Mesenchymal stem cell (in vitro differentiated cells and primary cell): ENCODE measurements at regions not wholly inside any gene's neighbourhood (a gene's known extent, or its start where the extent isn't known, plus 50 kb on each side); places are given as distances from the start of the nearest gene placed in this dataset.

Source experiments
- DNase-seq: peaks from one replicate; pipeline ENCODE4 v3.0.0-alpha.2; 2013
- H2AFZ ChIP-seq: one replicate; pipeline ENCODE4 v1.6.1; 2013; ENCODE audit warnings: low read depth, mild to moderate bottlenecking, control low read depth, inconsistent platforms, low read length, moderate library complexity
- H2AK5ac ChIP-seq: 2 replicates; pipeline ENCODE4 v1.6.1; 2013; ENCODE audit warnings: low read length, moderate library complexity, mild to moderate bottlenecking, inconsistent platforms; ENCODE audit not compliant: severe bottlenecking
- H2BK120ac ChIP-seq: one replicate; pipeline ENCODE4 v1.6.1; 2013; ENCODE audit warnings: low read depth, mild to moderate bottlenecking, inconsistent platforms, low read length, moderate library complexity
- H2BK12ac ChIP-seq, 2 experiments: one replicate each; pipeline ENCODE4 v1.6.1; 2013; ENCODE audit warnings: inconsistent platforms in 2 of 2, low read length in 2 of 2, mild to moderate bottlenecking in 2 of 2, moderate library complexity in 2 of 2, control low read depth in 1 of 2
- H2BK15ac ChIP-seq: one replicate; pipeline ENCODE4 v1.6.1; 2013; ENCODE audit warnings: mild to moderate bottlenecking, low read depth, inconsistent platforms; ENCODE audit not compliant: poor library complexity, severe bottlenecking
- H2BK5ac ChIP-seq: 2 replicates; pipeline ENCODE4 v1.6.1; 2013; ENCODE audit warnings: low read depth, mild to moderate bottlenecking, low read length, control low read depth, inconsistent platforms; ENCODE audit not compliant: poor library complexity, severe bottlenecking
- H3K14ac ChIP-seq, 2 experiments: one replicate each; pipeline ENCODE4 v1.6.1; 2013; ENCODE audit warnings: inconsistent platforms in 2 of 2, low read length in 2 of 2, control low read depth in 1 of 2, mild to moderate bottlenecking in 1 of 2, moderate library complexity in 1 of 2
- H3K18ac ChIP-seq, 2 experiments: one replicate each; pipeline ENCODE4 v1.6.1; 2013; ENCODE audit warnings: inconsistent platforms in 2 of 2, low read length in 2 of 2, control low read depth in 1 of 2, low read depth in 1 of 2, mild to moderate bottlenecking in 1 of 2
- H3K23ac ChIP-seq, 2 experiments: one replicate each; pipeline ENCODE4 v1.6.1; 2013; ENCODE audit warnings: inconsistent platforms in 2 of 2, low read length in 2 of 2, mild to moderate bottlenecking in 2 of 2, moderate library complexity in 2 of 2, control low read depth in 1 of 2
- H3K27ac ChIP-seq: 2 replicates; pipeline ENCODE4 v1.5.1; 2013; ENCODE audit warnings: mild to moderate bottlenecking, moderate library complexity, low read length, control low read depth, inconsistent platforms; ENCODE audit not compliant: poor library complexity, severe bottlenecking
- H3K27me3 ChIP-seq, 2 experiments: 2 replicates each; pipeline versions ENCODE4 v1.6.1 to v1.7.0; 2013; ENCODE audit warnings: low read length in 2 of 2, mild to moderate bottlenecking in 2 of 2, moderate library complexity in 2 of 2, control low read depth in 1 of 2, inconsistent platforms in 1 of 2; ENCODE audit not compliant: control insufficient read depth in 1 of 2, insufficient read depth in 1 of 2
- H3K36me3 ChIP-seq, 2 experiments: 2 replicates each; pipeline versions ENCODE4 v1.6.1 to v1.7.0; 2013; ENCODE audit warnings: low read length in 2 of 2, control low read depth in 1 of 2, inconsistent platforms in 1 of 2, low read depth in 1 of 2, mild to moderate bottlenecking in 1 of 2; ENCODE audit not compliant: insufficient read depth in 2 of 2, control insufficient read depth in 1 of 2
- H3K4ac ChIP-seq, 2 experiments: one replicate each; pipeline ENCODE4 v1.6.1; 2013; ENCODE audit warnings: inconsistent platforms in 2 of 2, low read length in 2 of 2, mild to moderate bottlenecking in 2 of 2, moderate library complexity in 2 of 2, control low read depth in 1 of 2, low read depth in 1 of 2
- H3K4me1 ChIP-seq: 2 replicates; pipeline ENCODE4 v1.6.1; 2013; ENCODE audit warnings: low read depth, low read length, control low read depth; ENCODE audit not compliant: control insufficient read depth, insufficient read depth
- H3K4me2 ChIP-seq: 2 replicates; pipeline ENCODE4 v1.6.1; 2013; ENCODE audit warnings: low read length, mild to moderate bottlenecking, inconsistent platforms; ENCODE audit not compliant: poor library complexity, severe bottlenecking
- H3K4me3 ChIP-seq, 2 experiments: 2 replicates each; pipeline versions ENCODE4 v1.5.1 to v1.7.0; 2013; ENCODE audit warnings: low read length in 2 of 2, mild to moderate bottlenecking in 2 of 2, control low read depth in 1 of 2, low read depth in 1 of 2; ENCODE audit not compliant: insufficient read depth in 1 of 2
- H3K79me1 ChIP-seq: replicated peaks from 2 replicates; pipeline ENCODE4 v1.6.1; 2013; ENCODE audit warnings: mild to moderate bottlenecking, control low read depth, low read length, inconsistent platforms; ENCODE audit not compliant: poor library complexity, severe bottlenecking
- H3K9ac ChIP-seq: 2 replicates; pipeline ENCODE4 v1.7.0; 2013; ENCODE audit warnings: mild to moderate bottlenecking, low read length, moderate library complexity
- H3K9me3 ChIP-seq: 2 replicates; pipeline ENCODE4 v1.7.0; 2013; ENCODE audit warnings: mild to moderate bottlenecking, low read length; ENCODE audit not compliant: control insufficient read depth
- H4K8ac ChIP-seq: one replicate; pipeline ENCODE4 v1.6.1; 2013; ENCODE audit warnings: inconsistent platforms, mild to moderate bottlenecking, low read length, moderate library complexity
- H4K91ac ChIP-seq: one replicate; pipeline ENCODE4 v1.6.1; 2013; ENCODE audit warnings: mild to moderate bottlenecking, low read length, inconsistent platforms
- WGBS: methylation state at CpG from one replicate; pipeline ENCODE4 v1.1.7; 2013; ENCODE audit warnings: mixed read lengths; 5-methylcytosine and 5-hydroxymethylcytosine counted together

- Histone ChIP-seq H3K23ac (no peak overlapping the region), H2AFZ (no peak overlapping the region), H3K36me3 (no peaks in the 10 kb centered on the region), H3K27me3 (no peaks in the 10 kb centered on the region), H3K9ac (peak overlapping the region; percentile 92), H3K27ac (no peak overlapping the region), H2BK120ac (no peak overlapping the region), H3K4me1 (no peaks in the 10 kb centered on the region), H3K14ac (no peak overlapping the region), H4K8ac (no peak overlapping the region), H2BK5ac (no peak overlapping the region), H2AK5ac (no peak overlapping the region), H2BK12ac (no peak overlapping the region), H3K4ac (no peak overlapping the region), H2BK15ac (no peak overlapping the region), H3K4me3 (peak overlapping the region in 1 of 2 experiments; percentile 71), H4K91ac (no peak overlapping the region), H3K9me3 (no peaks in the 10 kb centered on the region), H3K79me1 (no peaks in the 10 kb centered on the region), H3K18ac (no peak overlapping the region), H3K4me2 (no peak overlapping the region)
- WGBS: 87% methylated on average over 9 of the region's 10 CpGs
- peak; percentile 26 for DNase-seq
Observed at GRCh38 chr7:121519548-121520521, 123.7 kb upstream of the FAM3C start.

GRCh38 chr7:121517591-121517990 lies 121.5 kb upstream of the FAM3C start:
- Histone ChIP-seq H2AK5ac (no peak overlapping the region), H3K9ac (no peak overlapping the region), H2BK120ac (no peak overlapping the region), H3K23ac (no peak overlapping the region), H2BK5ac (no peak overlapping the region), H3K27ac (no peak overlapping the region), H4K91ac (no peak overlapping the region), H3K4ac (no peak overlapping the region), H3K36me3 (no peaks in the 10 kb centered on the region), H3K79me1 (no peaks in the 10 kb centered on the region), H4K8ac (no peak overlapping the region), H3K14ac (no peak overlapping the region), H3K27me3 (no peaks in the 10 kb centered on the region), H2BK15ac (no peak overlapping the region), H3K4me2 (no peak overlapping the region), H3K4me3 (no peak overlapping the region), H2BK12ac (no peak overlapping the region), H2AFZ (no peak overlapping the region), H3K4me1 (no peaks in the 10 kb centered on the region), H3K18ac (no peak overlapping the region), H3K9me3 (no peaks in the 10 kb centered on the region)
- DNase-seq: no peak
- 88% methylated on average over 2 of the region's 2 CpGs for WGBS

GRCh38 chr7:121516821-121517220 lies 120.7 kb upstream of the FAM3C start:
- Histone ChIP-seq H3K9me3 (no peaks in the 10 kb centered on the region), H2BK12ac (no peak overlapping the region), H4K91ac (no peak overlapping the region), H2AFZ (no peak overlapping the region), H4K8ac (no peak overlapping the region), H2BK5ac (no peak overlapping the region), H2BK15ac (no peak overlapping the region), H3K4me2 (no peak overlapping the region), H3K14ac (no peak overlapping the region), H3K23ac (no peak overlapping the region), H3K9ac (no peak overlapping the region), H3K4ac (no peak overlapping the region), H3K4me1 (no peaks in the 10 kb centered on the region), H3K27ac (no peak overlapping the region), H2AK5ac (no peak overlapping the region), H3K18ac (no peak overlapping the region), H3K79me1 (no peaks in the 10 kb centered on the region), H3K36me3 (no peaks in the 10 kb centered on the region), H3K4me3 (no peak overlapping the region), H2BK120ac (no peak overlapping the region), H3K27me3 (no peaks in the 10 kb centered on the region)
- 92% methylated on average over 1 of the region's 1 CpG for WGBS
- no peak for DNase-seq

- Histone ChIP-seq H2BK15ac (no peak overlapping the region), H2AK5ac (no peak overlapping the region), H3K18ac (no peak overlapping the region), H3K9ac (peak overlapping the region; percentile 55), H2BK12ac (no peak overlapping the region), H3K36me3 (no peaks in the 10 kb centered on the region), H3K79me1 (no peaks in the 10 kb centered on the region), H2BK120ac (no peak overlapping the region), H4K8ac (no peak overlapping the region), H3K27ac (no peak overlapping the region), H3K4me3 (peak overlapping the region in 1 of 2 experiments; percentile 22), H3K14ac (no peak overlapping the region), H3K4me2 (no peak overlapping the region), H3K4ac (no peak overlapping the region), H2AFZ (no peak overlapping the region), H3K9me3 (peaks cover 7% of the 10 kb centered on the region), H3K4me1 (no peaks in the 10 kb centered on the region), H3K27me3 (no peaks in the 10 kb centered on the region), H4K91ac (no peak overlapping the region), H2BK5ac (no peak overlapping the region), H3K23ac (no peak overlapping the region)
- no peak for DNase-seq
- 88% methylated on average over 7 of the region's 7 CpGs for WGBS
Observed at GRCh38 chr7:121515630-121516401, 119.7 kb upstream of the FAM3C start.
